ENCODE measurements at regions not wholly inside any gene's neighbourhood (a gene's known extent, or its start where the extent isn't known, plus 50 kb on each side); places are given as distances from the start of the nearest gene placed in this dataset.
A peak's percentile ranks its signal among the peaks of the same experiment; 100 is the strongest.

DNA sequence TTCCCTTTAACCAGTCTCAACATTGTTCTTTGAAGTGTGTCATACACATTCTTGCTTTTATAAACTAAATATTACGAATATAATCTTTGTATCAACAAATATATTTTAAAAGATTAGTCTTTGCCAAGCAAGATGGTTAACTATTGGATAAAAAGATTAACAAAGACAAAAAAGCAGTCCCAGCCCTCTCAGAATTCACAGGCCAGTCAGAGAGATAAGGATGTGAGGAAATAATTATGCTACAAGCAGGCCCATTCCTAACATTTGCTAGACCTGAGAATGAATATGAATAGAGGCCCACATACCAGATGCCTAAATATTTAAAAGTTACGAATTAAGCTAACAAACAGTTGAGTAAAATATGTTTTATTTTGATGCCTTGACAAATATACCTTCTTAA, 457.7 kb downstream of the CETN3 start:
- TF ChIP-seq, protein P1, sequence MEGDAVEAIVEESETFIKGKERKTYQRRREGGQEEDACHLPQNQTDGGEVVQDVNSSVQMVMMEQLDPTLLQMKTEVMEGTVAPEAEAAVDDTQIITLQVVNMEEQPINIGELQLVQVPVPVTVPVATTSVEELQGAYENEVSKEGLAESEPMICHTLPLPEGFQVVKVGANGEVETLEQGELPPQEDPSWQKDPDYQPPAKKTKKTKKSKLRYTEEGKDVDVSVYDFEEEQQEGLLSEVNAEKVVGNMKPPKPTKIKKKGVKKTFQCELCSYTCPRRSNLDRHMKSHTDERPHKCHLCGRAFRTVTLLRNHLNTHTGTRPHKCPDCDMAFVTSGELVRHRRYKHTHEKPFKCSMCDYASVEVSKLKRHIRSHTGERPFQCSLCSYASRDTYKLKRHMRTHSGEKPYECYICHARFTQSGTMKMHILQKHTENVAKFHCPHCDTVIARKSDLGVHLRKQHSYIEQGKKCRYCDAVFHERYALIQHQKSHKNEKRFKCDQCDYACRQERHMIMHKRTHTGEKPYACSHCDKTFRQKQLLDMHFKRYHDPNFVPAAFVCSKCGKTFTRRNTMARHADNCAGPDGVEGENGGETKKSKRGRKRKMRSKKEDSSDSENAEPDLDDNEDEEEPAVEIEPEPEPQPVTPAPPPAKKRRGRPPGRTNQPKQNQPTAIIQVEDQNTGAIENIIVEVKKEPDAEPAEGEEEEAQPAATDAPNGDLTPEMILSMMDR (IDR thresholded peaks at IDR 0.05; ENCODE audit: insufficient read depth, low read depth, low read length, missing control alignments) = no peak
- no peak for DNase-seq (ENCODE audit: low read depth)
- no peak overlapping the region for H3K4me3 ChIP-seq (ENCODE audit: low read length)

DNA sequence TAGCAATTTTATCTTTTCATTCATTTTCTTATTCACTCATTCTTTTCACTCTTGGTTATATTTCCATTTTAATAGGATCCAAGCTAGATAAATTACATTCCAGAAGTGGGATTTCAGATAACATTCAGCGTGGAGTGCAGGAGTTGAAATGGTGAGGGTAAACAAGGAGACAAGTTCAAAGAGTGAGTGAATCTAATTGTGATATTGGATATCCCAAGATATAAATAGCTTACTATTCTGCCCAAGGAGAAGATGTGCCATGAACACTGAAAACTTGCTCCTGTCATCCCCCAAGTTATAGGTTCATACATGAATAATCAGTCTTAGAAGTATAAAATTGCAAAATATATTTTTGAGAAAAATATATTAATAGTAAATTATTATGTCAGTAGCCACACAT, 459.3 kb downstream of the CETN3 start:
- DNase-seq (ENCODE audit: low read depth) = no peak
- TF ChIP-seq, protein P1 (IDR thresholded peaks at IDR 0.05; ENCODE audit: insufficient read depth, low read depth, low read length, missing control alignments) = no peak
- no peak overlapping the region for H3K4me3 ChIP-seq (ENCODE audit: low read length)

DNA sequence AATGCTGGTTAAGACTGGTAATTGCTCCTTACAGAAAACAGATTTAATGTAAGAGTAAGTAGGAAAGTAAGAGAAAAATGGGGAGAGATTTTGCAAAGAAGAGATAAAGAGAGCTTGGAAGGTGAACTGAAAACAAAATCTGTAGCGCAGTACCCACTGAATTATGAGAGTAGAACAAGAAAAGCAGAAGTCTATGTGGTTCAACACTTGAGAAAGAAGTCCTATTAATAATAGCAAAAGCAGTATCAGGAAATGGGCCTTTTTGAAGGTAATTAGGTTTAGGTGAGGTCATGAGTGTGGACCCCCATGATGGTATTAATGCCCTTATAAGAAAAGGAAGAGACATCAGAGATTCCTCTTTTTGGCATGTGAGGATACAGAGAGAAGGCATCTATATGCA, 460.6 kb downstream of the CETN3 start:
- no peak overlapping the region for H3K4me3 ChIP-seq (ENCODE audit: low read length)
- DNase-seq (ENCODE audit: low read depth) = no peak
- TF ChIP-seq, protein P1 (IDR thresholded peaks at IDR 0.05; ENCODE audit: insufficient read depth, low read depth, low read length, missing control alignments) = no peak

DNA sequence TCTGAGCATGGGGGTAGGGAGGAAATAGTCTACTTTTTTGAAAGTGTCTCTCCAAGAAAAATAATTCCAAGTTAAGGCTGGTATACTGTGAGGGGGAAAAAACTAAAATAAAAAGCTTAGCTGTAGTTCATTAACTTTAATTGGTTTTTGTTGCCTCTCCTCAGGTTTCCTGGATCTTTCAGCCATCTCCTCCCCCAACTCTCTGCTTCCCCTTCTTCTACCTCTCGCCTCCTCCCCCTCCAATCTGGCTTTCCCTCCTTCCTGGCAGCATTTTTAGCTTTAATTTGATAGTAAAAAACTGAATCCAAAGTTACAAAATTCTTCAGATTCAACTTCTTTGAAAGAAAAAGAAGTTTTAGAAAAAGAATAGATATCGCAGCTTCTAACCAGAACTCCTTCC, 462.6 kb downstream of the CETN3 start:
- H3K4me3 ChIP-seq (ENCODE audit: low read length) = no peak overlapping the region
- TF ChIP-seq, protein P1 (IDR thresholded peaks at IDR 0.05; ENCODE audit: insufficient read depth, low read depth, low read length, missing control alignments) = no peak
- DNase-seq (ENCODE audit: low read depth) = no peak

DNA sequence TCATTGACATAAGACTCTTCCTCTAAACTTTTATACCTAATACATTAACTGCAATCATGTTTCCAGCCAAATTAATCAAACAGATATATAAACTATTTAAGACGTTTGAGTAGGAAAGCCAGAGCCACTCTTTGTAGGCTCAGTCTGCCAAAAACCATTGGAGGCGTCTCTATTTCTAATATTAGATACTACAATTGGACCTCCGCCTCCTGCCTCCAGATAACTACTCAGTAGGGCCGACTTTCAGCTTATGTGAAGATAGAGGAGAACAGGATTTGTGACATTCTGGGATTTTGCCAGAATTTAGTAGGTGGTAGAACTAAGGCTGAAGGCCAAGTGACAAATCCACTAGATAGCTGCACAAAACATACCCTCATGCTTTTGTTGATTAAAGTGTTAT, 463.0 kb downstream of the CETN3 start:
- TF ChIP-seq, protein P1 (IDR thresholded peaks at IDR 0.05; ENCODE audit: insufficient read depth, low read depth, low read length, missing control alignments) = no peak
- H3K4me3 ChIP-seq (ENCODE audit: low read length) = no peak overlapping the region
- DNase-seq (ENCODE audit: low read depth) = no peak

DNA sequence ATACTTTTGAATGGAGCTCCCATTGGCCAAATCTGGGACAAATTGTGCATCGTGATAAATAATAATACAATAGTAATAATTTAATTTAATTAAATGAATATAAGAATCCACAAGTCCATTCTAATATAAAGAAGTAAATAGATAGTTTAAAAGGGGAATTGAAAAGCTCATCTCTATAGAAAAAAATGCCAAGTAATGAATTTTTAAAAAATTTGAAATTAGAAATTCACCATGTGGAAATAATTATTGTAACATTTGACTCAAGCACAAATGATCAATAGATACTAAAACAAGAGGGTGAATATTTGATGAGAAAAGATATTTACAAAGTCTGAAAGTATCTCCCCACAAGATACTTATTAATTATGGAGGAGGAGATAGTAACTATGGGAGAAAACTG, 467.4 kb downstream of the CETN3 start:
- H3K4me3 ChIP-seq (ENCODE audit: low read length) = no peak overlapping the region
- DNase-seq (ENCODE audit: low read depth) = no peak
- TF ChIP-seq, protein P1 (IDR thresholded peaks at IDR 0.05; ENCODE audit: insufficient read depth, low read depth, low read length, missing control alignments) = no peak

DNA sequence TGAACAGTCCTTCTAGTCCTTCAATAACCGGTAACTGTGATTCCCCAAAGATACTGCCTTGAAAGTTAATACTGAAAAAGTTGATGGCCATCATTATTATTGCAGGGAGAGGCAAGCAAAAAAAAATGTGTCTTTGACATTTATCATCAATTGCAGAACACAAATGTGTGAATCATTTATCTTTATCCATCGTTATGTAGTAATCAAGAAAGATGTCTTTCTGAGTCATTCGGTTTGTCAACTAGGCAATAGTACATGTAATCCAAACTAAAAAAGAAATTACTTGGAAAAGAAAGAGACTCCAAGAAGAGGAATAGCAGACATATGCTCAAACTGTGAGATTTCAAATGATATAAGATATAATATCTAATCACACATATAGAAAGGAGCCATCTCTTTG, 473.0 kb downstream of the CETN3 start:
- H3K4me3 ChIP-seq (ENCODE audit: low read length) = no peak overlapping the region
- TF ChIP-seq, protein P1 (IDR thresholded peaks at IDR 0.05; ENCODE audit: insufficient read depth, low read depth, low read length, missing control alignments) = no peak
- peak; percentile 57 for DNase-seq (ENCODE audit: low read depth)
